ENCODE measurements at regions not wholly inside any gene's neighbourhood (a gene's known extent, or its start where the extent isn't known, plus 50 kb on each side); places are given as distances from the start of the nearest gene placed in this dataset.

GRCh38 chr7:18384491-18385143 lies 110.9 kb upstream of the HDAC9 start:
- DNase-seq (no peak), ATAC-seq (no peak)
- Histone ChIP-seq H3K36me3 (no peaks in the 10 kb centered on the region), H3K4me1 (peaks cover 0 to 5% of the 10 kb centered on the region in 2 donors), H3K9me3 (no peaks in the 10 kb centered on the region), H3K27me3 (no peaks in the 10 kb centered on the region), H3K27ac (no peak overlapping the region), H3K4me3 (no peak overlapping the region)
- in situ Hi-C loops (cut with MboI; ENCODE audit: low sequenced_read_pairs in 4 of 4), result no loop called here
- TF ChIP-seq CTCF (IDR thresholded peaks at IDR 0.05 in 4 of 5, conservative IDR thresholded peaks at IDR 0.05 in 1 of 5), result no peak
- TF ChIP-seq POLR2A (IDR thresholded peaks at IDR 0.05), result no peak
- intact Hi-C loops (cut with DNase I; ENCODE audit: low total_unique reads), result no loop called here

DNA sequence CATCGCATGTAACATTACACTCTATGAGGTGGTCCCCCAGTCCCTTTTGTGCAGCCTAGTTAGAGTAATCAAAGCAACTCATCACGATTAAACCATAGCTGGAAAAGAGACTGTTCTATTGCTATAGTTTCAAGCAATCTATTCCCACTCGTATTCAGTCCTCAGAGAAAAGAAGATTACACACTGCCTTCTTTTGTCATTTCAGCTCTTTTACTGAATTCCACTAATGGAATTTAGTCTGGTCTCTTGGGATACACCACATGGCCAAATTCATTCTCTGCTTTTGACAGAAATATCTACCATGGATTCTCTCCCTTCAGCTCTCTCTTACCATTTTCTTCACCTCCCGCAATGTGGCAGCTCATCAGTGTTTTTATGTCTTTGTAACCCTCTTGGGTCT lies 108.9 kb upstream of the HDAC9 start:
- no peak overlapping the region for H3K4me3 ChIP-seq
- H3K27ac ChIP-seq, result no peak overlapping the region
- intact Hi-C loops (cut with DNase I; ENCODE audit: low total_unique reads) (no loop called here), in situ Hi-C loops (cut with MboI; ENCODE audit: low sequenced_read_pairs in 4 of 4) (no loop called here)
- H3K9me3 ChIP-seq, result no peaks in the 10 kb centered on the region
- H3K4me1 ChIP-seq, result peaks cover 0 to 12% of the 10 kb centered on the region in 2 donors
- DNase-seq, result no peak
- H3K27me3 ChIP-seq, result no peaks in the 10 kb centered on the region
- TF ChIP-seq POLR2A (IDR thresholded peaks at IDR 0.05) (no peak), CTCF (IDR thresholded peaks at IDR 0.05 in 4 of 5, conservative IDR thresholded peaks at IDR 0.05 in 1 of 5) (no peak)
- no peak for ATAC-seq
- H3K36me3 ChIP-seq, result no peaks in the 10 kb centered on the region

DNA sequence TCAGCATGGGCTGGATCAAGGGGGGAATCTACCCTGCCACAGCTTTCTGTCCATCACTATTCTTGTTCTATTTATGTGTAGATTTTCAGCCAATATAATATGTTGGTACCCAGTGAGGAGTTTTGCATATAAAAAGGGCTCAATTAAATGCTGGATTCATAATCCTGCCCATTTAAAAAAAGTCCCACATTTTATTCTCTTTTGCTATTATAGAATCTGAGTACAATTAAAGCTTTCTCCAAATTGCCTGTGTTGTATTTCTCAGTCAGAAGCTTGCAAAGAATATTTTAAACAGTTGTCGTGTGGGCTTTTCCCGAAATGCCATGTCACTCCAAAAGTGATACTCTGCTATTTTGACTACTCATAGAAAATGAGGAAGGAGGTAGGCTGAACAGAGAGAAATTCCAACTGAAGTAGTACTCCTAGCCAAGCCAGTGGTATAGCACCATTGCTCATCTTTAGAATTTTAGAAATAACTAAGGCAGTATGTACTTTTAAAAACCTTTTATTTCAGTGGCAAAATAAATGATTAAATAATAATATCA lies 108.3 kb upstream of the HDAC9 start:
- no peak for TF ChIP-seq CTCF (IDR thresholded peaks at IDR 0.05 in 4 of 5, conservative IDR thresholded peaks at IDR 0.05 in 1 of 5)
- no peak for TF ChIP-seq POLR2A (IDR thresholded peaks at IDR 0.05)
- no peak overlapping the region for H3K27ac ChIP-seq
- in situ Hi-C loops (cut with MboI; ENCODE audit: low sequenced_read_pairs in 4 of 4), result no loop called here
- no peak for ATAC-seq
- H3K36me3 ChIP-seq, result no peaks in the 10 kb centered on the region
- intact Hi-C loops (cut with DNase I; ENCODE audit: low total_unique reads), result no loop called here
- H3K4me3 ChIP-seq, result no peak overlapping the region
- DNase-seq, result no peak
- no peaks in the 10 kb centered on the region for H3K27me3 ChIP-seq
- H3K9me3 ChIP-seq, result no peaks in the 10 kb centered on the region
- H3K4me1 ChIP-seq, result peaks cover 0 to 12% of the 10 kb centered on the region in 2 donors

DNA sequence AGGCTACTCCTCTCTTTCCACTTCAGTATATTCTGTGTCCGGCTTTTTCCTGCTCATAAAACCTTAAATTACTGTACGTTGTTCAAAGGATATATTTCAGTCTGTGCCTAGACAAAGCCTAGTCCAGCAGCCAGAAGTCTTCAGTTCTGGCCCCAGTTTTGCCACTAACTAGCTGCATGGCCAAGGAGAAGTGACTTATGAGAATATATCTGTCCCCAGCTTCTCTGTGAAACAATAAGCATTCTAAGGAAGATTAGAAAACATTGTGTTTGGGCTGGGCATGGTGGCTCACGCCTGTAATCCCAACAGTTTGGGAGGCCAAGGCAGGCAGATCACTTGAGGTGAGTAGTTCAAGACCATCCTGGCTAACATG lies 105.0 kb upstream of the HDAC9 start:
- intact Hi-C loops (cut with DNase I; ENCODE audit: low total_unique reads) (no loop called here), in situ Hi-C loops (cut with MboI; ENCODE audit: low sequenced_read_pairs in 4 of 4) (no loop called here)
- TF ChIP-seq POLR2A (IDR thresholded peaks at IDR 0.05) (no peak), CTCF (IDR thresholded peaks at IDR 0.05 in 4 of 5, conservative IDR thresholded peaks at IDR 0.05 in 1 of 5) (no peak)
- Histone ChIP-seq H3K27ac (peak overlapping the region in 3 of 4 donors; percentile 0 to 27 (median 15)), H3K9me3 (no peaks in the 10 kb centered on the region), H3K27me3 (no peaks in the 10 kb centered on the region), H3K36me3 (no peaks in the 10 kb centered on the region), H3K4me1 (peaks cover 0 to 12% of the 10 kb centered on the region in 2 donors), H3K4me3 (no peak overlapping the region)
- no peak for ATAC-seq
- DNase-seq, result no peak

Measured in gastrocnemius medialis (tissue), 4 donors.